ENCODE measurements at regions not wholly inside any gene's neighbourhood (a gene's known extent, or its start where the extent isn't known, plus 50 kb on each side); places are given as distances from the start of the nearest gene placed in this dataset.

DNA sequence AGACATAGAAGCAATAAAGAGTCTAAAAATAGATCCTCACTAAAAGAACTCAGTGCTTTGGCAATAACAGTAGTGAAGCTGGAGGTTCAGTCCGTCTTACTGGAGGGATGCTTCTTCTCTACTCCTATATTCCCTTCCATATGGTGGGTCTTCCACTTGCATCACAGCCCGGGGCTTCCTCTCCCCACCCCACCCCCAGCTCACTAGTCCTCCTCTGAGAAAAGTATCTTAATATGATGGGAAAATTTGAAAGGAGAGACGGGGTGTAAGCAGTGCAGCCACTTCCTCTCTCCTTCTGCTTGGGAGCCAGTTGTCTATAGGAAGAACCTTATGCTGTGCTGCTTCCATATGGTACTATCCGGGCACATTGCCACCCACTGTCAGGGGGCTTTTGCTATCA is 57.2 kb upstream of the SPOPL start:
- BruUV-seq (replicated peaks), result no TSS peak
- ChIA-PET CTCF (interaction anchor here (1.1 kb wide), 1 partner anchor 9 kb away, joined by 3 read pairs; no protein-coding TSS in a partner anchor), POLR2A (no interaction called here)
- no peak for FAIRE-seq
- H4K20me1 ChIP-seq (replicated peaks; ENCODE audit: control insufficient read depth, extremely low read depth, insufficient read depth, low read length), result no peaks in the 10 kb centered on the region
- H3K4me3 ChIP-seq (replicated peaks in 1 of 3; ENCODE audit: insufficient read depth in 1 of 3, low read depth in 1 of 3, low read length in 3 of 3), result no peak overlapping the region
- dilution Hi-C loops (cut with MboI; ENCODE audit: extremely low pct_ligation_motif_present, low sequenced_read_pairs) (no loop called here), intact Hi-C loops (cut with micrococcal nuclease) (no loop called here)
- no peaks in the 10 kb centered on the region for H3K79me2 ChIP-seq (ENCODE audit: control insufficient read depth, insufficient read depth, low read length)
- no peak overlapping the region for H3K27ac ChIP-seq (ENCODE audit: insufficient read depth, low read depth, low read length)
- no peaks in the 10 kb centered on the region for H3K9me1 ChIP-seq (replicated peaks; ENCODE audit: control insufficient read depth, extremely low read depth, insufficient read depth, low read length)
- H3K4me2 ChIP-seq (ENCODE audit: insufficient read depth, low read length), result no peak overlapping the region
- no peak overlapping the region for H2AFZ ChIP-seq (ENCODE audit: low read depth, low read length)
- peaks cover 7% of the 10 kb centered on the region for H3K4me1 ChIP-seq (ENCODE audit: control insufficient read depth, extremely low read depth, insufficient read depth, low read length)
- DNase-seq (ENCODE audit: low read depth, low spot score), result no peak
- no peaks in the 10 kb centered on the region for H3K27me3 ChIP-seq (ENCODE audit: control insufficient read depth in 2 of 2, insufficient read depth in 2 of 2, low read length in 2 of 2)
- H3K36me3 ChIP-seq (ENCODE audit: control insufficient read depth in 2 of 2, extremely low read depth in 1 of 2, insufficient read depth in 2 of 2, low read length in 2 of 2), result no peaks in the 10 kb centered on the region
- H3K9me3 ChIP-seq (replicated peaks; ENCODE audit: control insufficient read depth, insufficient read depth, low read length), result no peaks in the 10 kb centered on the region
- TF ChIP-seq MYC (IDR thresholded peaks at IDR 0.05; ENCODE audit: low read depth, low read length), result no peak
- TF ChIP-seq, protein P1, sequence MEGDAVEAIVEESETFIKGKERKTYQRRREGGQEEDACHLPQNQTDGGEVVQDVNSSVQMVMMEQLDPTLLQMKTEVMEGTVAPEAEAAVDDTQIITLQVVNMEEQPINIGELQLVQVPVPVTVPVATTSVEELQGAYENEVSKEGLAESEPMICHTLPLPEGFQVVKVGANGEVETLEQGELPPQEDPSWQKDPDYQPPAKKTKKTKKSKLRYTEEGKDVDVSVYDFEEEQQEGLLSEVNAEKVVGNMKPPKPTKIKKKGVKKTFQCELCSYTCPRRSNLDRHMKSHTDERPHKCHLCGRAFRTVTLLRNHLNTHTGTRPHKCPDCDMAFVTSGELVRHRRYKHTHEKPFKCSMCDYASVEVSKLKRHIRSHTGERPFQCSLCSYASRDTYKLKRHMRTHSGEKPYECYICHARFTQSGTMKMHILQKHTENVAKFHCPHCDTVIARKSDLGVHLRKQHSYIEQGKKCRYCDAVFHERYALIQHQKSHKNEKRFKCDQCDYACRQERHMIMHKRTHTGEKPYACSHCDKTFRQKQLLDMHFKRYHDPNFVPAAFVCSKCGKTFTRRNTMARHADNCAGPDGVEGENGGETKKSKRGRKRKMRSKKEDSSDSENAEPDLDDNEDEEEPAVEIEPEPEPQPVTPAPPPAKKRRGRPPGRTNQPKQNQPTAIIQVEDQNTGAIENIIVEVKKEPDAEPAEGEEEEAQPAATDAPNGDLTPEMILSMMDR (IDR thresholded peaks at IDR 0.05; ENCODE audit: extremely low read depth in 1 of 2, insufficient read depth in 1 of 2, low read depth in 1 of 2, low read length in 2 of 2), result no peak
- TF ChIP-seq, protein P2, sequence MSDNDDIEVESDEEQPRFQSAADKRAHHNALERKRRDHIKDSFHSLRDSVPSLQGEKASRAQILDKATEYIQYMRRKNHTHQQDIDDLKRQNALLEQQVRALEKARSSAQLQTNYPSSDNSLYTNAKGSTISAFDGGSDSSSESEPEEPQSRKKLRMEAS (IDR thresholded peaks at IDR 0.05; ENCODE audit: insufficient read depth, insufficient read length), result no peak
- no peak overlapping the region for H3K9ac ChIP-seq (replicated peaks; ENCODE audit: extremely low read depth, insufficient read depth, low read length)

DNA sequence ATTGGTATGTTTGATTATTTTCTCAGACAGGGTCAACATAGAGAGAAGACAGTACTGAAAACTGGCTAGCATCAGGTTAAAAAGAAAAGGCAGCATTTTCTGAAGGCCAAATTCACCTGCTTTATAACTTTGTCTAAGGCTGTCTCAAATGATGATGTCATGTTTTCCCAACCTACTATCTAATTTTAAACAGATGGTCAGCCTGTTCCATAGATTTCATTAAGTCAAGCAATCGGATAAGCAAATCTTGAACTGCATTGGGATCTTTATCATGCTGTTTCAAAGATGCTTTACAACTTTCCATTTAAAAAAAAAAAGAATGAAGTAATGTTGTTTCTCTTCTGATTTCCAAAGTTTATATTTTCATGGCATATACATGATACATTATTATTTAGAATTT is 56.3 kb upstream of the SPOPL start:
- Histone ChIP-seq H3K36me3 (ENCODE audit: control insufficient read depth in 2 of 2, extremely low read depth in 1 of 2, insufficient read depth in 2 of 2, low read length in 2 of 2) (no peaks in the 10 kb centered on the region), H4K20me1 (replicated peaks; ENCODE audit: control insufficient read depth, extremely low read depth, insufficient read depth, low read length) (no peaks in the 10 kb centered on the region), H3K27me3 (ENCODE audit: control insufficient read depth in 2 of 2, insufficient read depth in 2 of 2, low read length in 2 of 2) (no peaks in the 10 kb centered on the region), H3K27ac (ENCODE audit: insufficient read depth, low read depth, low read length) (no peak overlapping the region), H3K9me1 (replicated peaks; ENCODE audit: control insufficient read depth, extremely low read depth, insufficient read depth, low read length) (no peaks in the 10 kb centered on the region), H3K79me2 (ENCODE audit: control insufficient read depth, insufficient read depth, low read length) (no peaks in the 10 kb centered on the region), H3K9ac (replicated peaks; ENCODE audit: extremely low read depth, insufficient read depth, low read length) (no peak overlapping the region), H3K4me1 (ENCODE audit: control insufficient read depth, extremely low read depth, insufficient read depth, low read length) (peaks cover 7% of the 10 kb centered on the region), H3K4me3 (replicated peaks in 1 of 3; ENCODE audit: insufficient read depth in 1 of 3, low read depth in 1 of 3, low read length in 3 of 3) (no peak overlapping the region), H3K4me2 (ENCODE audit: insufficient read depth, low read length) (no peak overlapping the region), H3K9me3 (replicated peaks; ENCODE audit: control insufficient read depth, insufficient read depth, low read length) (no peaks in the 10 kb centered on the region), H2AFZ (ENCODE audit: low read depth, low read length) (no peak overlapping the region)
- TF ChIP-seq EZH2 (IDR thresholded peaks at IDR 0.05; ENCODE audit: borderline replicate concordance, low read depth, low read length, severe bottlenecking), result no peak
- TF ChIP-seq MYC (IDR thresholded peaks at IDR 0.05; ENCODE audit: low read depth, low read length), result no peak
- TF ChIP-seq GATA2 (IDR thresholded peaks at IDR 0.05; ENCODE audit: insufficient read depth, insufficient read length, low read depth, low read length), result no peak
- no peak for TF ChIP-seq JUN (IDR thresholded peaks at IDR 0.05; ENCODE audit: borderline replicate concordance, insufficient read depth, insufficient read length, low read depth)
- TF ChIP-seq, protein P2 (IDR thresholded peaks at IDR 0.05; ENCODE audit: insufficient read depth, insufficient read length), result no peak
- no peak for TF ChIP-seq POLR2AphosphoS5 (IDR thresholded peaks at IDR 0.05; ENCODE audit: insufficient read depth, low read depth, low read length)
- intact Hi-C loops (cut with micrococcal nuclease), result no loop called here
- CTCF ChIA-PET, result no interaction called here
- no peak for FAIRE-seq
- no peak for DNase-seq (ENCODE audit: low read depth, low spot score)
- dilution Hi-C loops (cut with MboI; ENCODE audit: extremely low pct_ligation_motif_present, low sequenced_read_pairs), result no loop called here
- BruUV-seq (replicated peaks), result no TSS peak
- POLR2A ChIA-PET, result interaction anchor here (0.6 kb wide), 1 partner anchor 57 kb away, joined by 3 read pairs; no protein-coding TSS in a partner anchor

All from endothelial cell of umbilical vein (primary cell).